IPS-18c (cell line): ENCODE measurements at regions not wholly inside any gene's neighbourhood (a gene's known extent, or its start where the extent isn't known, plus 50 kb on each side); places are given as distances from the start of the nearest gene placed in this dataset.
"Not testable (repeated sequence)": the region's sequence is repeated elsewhere in the genome, so short reads cannot be mapped to it uniquely, and the experiment has no call there.

Experiments used
- H3K4me3 ChIP-seq: 2 replicates; pipeline ENCODE4 v1.7.0; 2013; ENCODE audit warnings: low read depth, mild to moderate bottlenecking, low read length, moderate library complexity; ENCODE audit not compliant: insufficient read depth
- H3K9me3 ChIP-seq: one replicate; pipeline ENCODE4 v1.6.1; 2013; ENCODE audit warnings: mild to moderate bottlenecking, low read length, moderate library complexity; ENCODE audit not compliant: control insufficient read depth, insufficient read depth

DNA sequence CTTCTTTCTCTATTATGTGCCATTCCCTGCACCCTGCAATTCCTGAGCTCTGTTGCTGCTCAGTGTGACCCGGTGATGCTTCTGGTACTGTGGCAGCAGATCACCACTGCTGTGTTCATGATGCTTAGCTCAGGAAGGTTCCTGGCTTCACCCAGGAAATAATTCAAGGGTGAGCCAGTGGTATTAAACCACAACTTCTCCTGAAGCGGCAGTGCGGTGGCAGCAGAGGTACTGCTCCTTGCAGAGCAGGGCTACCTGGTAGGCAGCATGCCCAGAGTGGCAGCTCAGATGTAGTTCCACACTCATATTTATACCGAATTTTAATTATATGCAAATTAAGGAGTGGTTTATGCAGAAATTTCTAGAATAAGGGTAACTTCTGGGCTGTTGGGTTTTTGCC is 213.8 kb upstream of the ZNF608 start:
- Histone ChIP-seq H3K4me3 (no peak overlapping the region), H3K9me3 (no peaks in the 10 kb centered on the region)

DNA sequence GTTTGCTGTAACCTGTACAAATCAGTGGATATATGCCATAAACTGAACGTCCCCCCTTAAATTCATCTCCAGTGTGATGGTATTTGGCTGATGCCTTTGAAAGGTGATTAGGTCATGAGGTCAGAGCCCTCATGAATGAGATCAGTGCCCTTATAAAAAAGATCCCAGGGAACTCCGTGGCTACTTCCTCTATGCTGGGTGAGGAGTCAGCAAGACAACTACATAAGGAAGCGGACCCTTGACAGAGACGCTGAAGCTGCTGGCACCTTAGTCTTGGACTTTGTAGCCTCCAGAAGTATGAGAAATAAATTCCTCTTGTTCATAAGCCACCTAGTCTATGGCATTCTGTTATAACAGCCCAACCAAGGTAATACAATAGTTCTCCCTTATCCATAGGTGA is 215.1 kb upstream of the ZNF608 start:
- no peaks in the 10 kb centered on the region for H3K9me3 ChIP-seq
- H3K4me3 ChIP-seq = no peak overlapping the region

DNA sequence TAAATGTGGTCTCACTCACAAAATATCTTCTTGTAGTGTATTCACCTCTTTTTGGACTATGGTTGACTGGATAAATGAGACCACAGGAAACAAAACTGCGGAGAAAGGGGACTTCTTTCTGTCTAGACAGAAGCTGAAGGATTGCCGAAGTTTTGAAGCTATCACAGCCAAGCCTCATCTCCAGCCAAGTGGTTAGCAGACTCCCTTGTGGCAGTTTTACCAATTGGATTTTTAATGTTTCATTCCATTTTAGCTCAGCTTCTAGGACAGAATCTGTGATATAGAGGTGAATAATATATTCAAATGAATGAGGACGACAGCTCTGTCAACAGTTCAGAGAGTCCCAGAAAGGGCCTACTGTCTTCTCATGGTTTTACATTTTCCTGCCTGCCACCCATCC is 215.7 kb upstream of the ZNF608 start:
- Histone ChIP-seq H3K4me3 (no peak overlapping the region), H3K9me3 (no peaks in the 10 kb centered on the region)

- H3K9me3 ChIP-seq = no peaks in the 10 kb centered on the region
- no peak overlapping the region for H3K4me3 ChIP-seq
Observed at GRCh38 chr5:124962735-124963134, 216.3 kb upstream of the ZNF608 start.

DNA sequence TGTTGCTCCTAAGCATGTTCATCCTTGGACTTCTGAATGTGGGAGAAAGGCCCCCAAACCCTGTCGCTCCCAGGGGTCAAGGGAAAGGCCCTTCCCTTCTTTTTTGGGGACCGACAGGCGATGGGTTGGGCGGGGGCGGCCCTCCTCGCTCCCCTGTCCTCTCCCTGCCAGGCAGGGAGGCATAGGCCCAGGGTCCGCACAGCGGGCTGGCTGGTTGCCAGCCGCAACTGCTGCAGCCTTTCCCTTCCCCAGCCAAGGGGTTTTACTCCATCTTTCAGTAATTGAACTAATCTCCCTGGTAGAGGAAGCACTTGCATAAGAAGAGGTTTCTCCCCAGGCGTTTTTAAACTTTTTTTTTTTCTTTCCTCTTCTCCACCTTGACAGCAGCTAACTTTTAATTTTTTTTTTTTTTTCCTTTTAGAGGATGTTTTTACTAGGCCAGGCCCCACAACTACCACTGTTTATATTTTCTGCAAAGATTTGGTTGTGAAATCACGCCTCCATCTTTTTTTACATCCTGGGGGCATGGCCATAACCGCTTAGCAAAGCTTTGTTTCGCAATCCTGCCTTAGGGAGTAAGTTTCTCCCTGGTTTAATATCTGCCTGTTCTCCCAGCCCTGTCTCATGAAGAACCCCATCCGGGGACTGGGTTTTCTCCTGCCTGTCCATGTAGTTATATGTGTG is 216.9 kb upstream of the ZNF608 start:
- Histone ChIP-seq H3K9me3 (no peaks in the 10 kb centered on the region), H3K4me3 (no peak overlapping the region)

- H3K4me3 ChIP-seq, H3K9me3 ChIP-seq: not testable (repeated sequence)
Observed at GRCh38 chr5:124966741-124967140, 220.3 kb upstream of the ZNF608 start.

- H3K9me3 ChIP-seq, H3K4me3 ChIP-seq: not testable (repeated sequence)
Observed at GRCh38 chr5:124970381-124970780, 223.9 kb upstream of the ZNF608 start.

DNA sequence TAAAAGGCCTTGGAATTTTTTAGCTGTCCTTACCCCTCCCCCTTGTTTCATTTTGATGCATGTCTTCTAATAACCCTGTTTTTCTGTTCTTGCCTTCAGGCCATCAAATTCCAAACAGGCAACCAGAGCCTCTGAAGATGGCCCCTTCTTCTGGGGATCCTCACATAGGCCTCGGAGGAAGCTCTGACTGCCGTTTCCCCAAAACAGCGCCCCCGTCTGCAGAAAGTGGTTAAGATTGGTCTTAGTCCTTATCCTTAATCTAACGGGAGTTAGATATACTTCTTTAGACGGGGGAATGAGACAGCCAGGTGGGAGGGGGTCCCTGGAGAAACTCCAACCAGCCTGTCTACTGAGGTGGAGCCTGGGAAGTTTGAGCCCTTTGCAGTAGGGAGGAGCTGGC is 226.3 kb upstream of the ZNF608 start:
- Histone ChIP-seq H3K9me3 (peaks cover 7% of the 10 kb centered on the region), H3K4me3 (no peak overlapping the region)

- Histone ChIP-seq H3K4me3 (no peak overlapping the region), H3K9me3 (peaks cover 7% of the 10 kb centered on the region)
Observed at GRCh38 chr5:124973661-124974060, 227.2 kb upstream of the ZNF608 start.

- Histone ChIP-seq H3K9me3 (peaks cover 7% of the 10 kb centered on the region), H3K4me3 (no peak overlapping the region)
Observed at GRCh38 chr5:124976086-124976485, 229.6 kb upstream of the ZNF608 start.

DNA sequence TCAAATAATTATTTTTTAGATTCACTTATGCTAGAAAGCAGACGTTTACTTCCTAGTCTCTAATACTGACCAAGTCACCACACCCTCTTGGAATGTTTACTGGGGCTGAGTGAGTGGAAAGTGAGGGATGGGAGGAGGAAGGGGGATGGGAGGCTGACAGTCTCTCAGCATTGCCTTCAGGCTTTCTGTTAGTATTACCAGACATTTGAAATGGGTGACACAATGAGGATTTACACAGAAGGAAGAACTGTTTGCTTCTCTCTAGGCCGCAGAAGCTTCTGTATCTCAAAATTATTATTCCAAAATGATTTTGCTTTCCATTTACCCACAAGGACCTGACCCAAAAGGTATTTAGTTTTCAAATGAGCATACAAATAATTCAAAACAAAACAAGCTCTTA is 232.8 kb upstream of the ZNF608 start:
- H3K9me3 ChIP-seq = peaks cover 7% of the 10 kb centered on the region
- no peak overlapping the region for H3K4me3 ChIP-seq

GRCh38 chr5:124980163-124980941 is 233.9 kb upstream of the ZNF608 start:
- H3K9me3 ChIP-seq = peaks cover 7% of the 10 kb centered on the region
- H3K4me3 ChIP-seq = no peak overlapping the region

DNA sequence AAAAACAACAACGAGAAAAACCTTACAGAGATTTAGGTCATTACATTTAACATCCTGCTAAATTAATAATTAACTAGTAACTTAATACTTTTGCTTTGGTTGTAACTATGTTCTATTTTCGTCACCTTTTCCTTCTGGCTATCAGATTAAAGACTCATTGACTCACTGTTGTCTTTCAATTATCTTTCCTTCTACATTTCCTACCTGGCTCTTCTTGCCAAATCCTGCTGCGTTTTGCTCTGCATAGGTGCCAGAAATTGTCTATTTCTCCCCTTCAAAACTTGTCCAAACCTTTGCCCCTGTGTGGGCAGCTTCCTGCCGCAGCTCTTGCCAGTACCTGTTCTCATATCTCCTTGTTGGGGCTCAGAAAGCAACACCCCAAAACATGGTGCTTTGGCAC is 235.5 kb upstream of the ZNF608 start:
- no peak overlapping the region for H3K4me3 ChIP-seq
- H3K9me3 ChIP-seq = no peaks in the 10 kb centered on the region

DNA sequence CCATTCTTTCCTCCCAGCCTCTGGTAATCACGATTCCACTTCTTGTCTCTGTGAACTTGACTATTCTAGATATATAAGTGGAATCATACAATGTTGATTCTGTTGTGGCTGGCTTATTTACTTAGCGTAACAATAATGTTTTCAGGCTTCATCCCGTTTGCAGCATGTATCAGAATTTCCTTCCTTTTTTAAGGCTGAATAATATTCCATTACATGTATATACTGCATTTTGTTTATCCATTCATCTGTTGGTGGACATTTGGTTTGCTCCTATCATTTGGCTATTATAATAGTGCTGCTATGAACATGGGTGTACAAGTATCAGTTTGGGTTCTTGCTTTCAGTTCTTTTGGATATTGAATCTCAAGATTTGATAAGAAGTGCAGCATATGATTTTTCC is 239.7 kb upstream of the ZNF608 start:
- Histone ChIP-seq H3K9me3 (no peaks in the 10 kb centered on the region), H3K4me3 (no peak overlapping the region)

- no peaks in the 10 kb centered on the region for H3K9me3 ChIP-seq
- no peak overlapping the region for H3K4me3 ChIP-seq
Observed at GRCh38 chr5:124986667-124987066, 240.2 kb upstream of the ZNF608 start.

GRCh38 chr5:124987786-124988185 is 241.3 kb upstream of the ZNF608 start:
- not testable (repeated sequence) for H3K9me3 ChIP-seq, H3K4me3 ChIP-seq

DNA sequence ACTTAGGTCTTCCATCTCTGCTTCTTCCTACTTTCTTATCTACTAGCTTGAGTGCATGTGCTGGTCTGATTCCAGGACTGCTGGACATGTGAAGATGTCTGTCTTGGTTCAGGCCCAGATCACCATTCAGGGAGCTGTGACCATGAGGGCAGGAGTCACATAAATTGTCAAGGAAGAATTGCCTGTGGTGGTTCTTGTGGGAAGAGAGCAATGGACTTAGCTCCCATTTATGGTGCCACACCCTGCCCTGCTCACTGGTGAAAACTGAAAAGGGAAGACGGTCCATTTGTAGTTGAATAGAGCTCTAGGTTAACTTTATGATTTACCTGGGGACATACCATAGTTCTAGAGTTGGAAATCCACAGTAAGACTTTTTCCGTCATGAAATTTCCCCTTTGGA is 244.3 kb upstream of the ZNF608 start:
- no peaks in the 10 kb centered on the region for H3K9me3 ChIP-seq
- no peak overlapping the region for H3K4me3 ChIP-seq

- Histone ChIP-seq H3K4me3 (no peak overlapping the region), H3K9me3 (no peaks in the 10 kb centered on the region)
Observed at GRCh38 chr5:124995421-124995820, 249.0 kb upstream of the ZNF608 start.
